Caco-2 (cell line): ENCODE measurements at regions not wholly inside any gene's neighbourhood (a gene's known extent, or its start where the extent isn't known, plus 50 kb on each side); places are given as distances from the start of the nearest gene placed in this dataset.

Source experiments
- BruUV-seq: library from RNA; stranded (reverse); fragments of 400-500 nt; replicated peaks from 2 replicates; lab custom pipeline; 2021; lab: Mats Ljungman, UMichigan
- CTCF ChIA-PET: fragments of 300-600 bp; sonication (Branson Sonifier 250); formaldehyde crosslinking; loops from one replicate; lab custom pipeline; 2022; ENCODE audit warnings: antibody characterized with exemption; lab: Charles Lee
- POLR2A ChIA-PET: fragments of 300-600 bp; sonication (Branson Sonifier 250); formaldehyde crosslinking; loops from one replicate; lab custom pipeline; 2022; ENCODE audit warnings: antibody characterized with exemption; lab: Charles Lee
- DNase-seq, 2 experiments: peaks; one replicate each; pipeline versions ENCODE4 v3.0.0 to v3.0.0-alpha.2; 2020 to 2022
- H3K27me3 ChIP-seq: replicated peaks from 2 replicates; pipeline ENCODE4 v1.6.0; 2011; ENCODE audit warnings: low read length; ENCODE audit not compliant: control insufficient read depth, insufficient read depth
- H3K36me3 ChIP-seq: 2 replicates; pipeline ENCODE4 v1.5.1; 2011; ENCODE audit warnings: low read length; ENCODE audit not compliant: control insufficient read depth, insufficient read depth
- H3K4me1 ChIP-seq: fragments of 250-450 bp; sonication (Bioruptor Pico); 2 replicates; pipeline ENCODE4 v1.5.1; 2020; ENCODE audit warnings: mild to moderate bottlenecking
- H3K4me3 ChIP-seq: 2 replicates; pipeline ENCODE4 v1.5.1; 2011; ENCODE audit warnings: low read depth, mild to moderate bottlenecking, control low read depth, low read length
- H3K9me3 ChIP-seq: fragments of 250-450 bp; sonication (Bioruptor Pico); 2 replicates; pipeline ENCODE4 v1.5.1; 2020; ENCODE audit warnings: mild to moderate bottlenecking, moderate library complexity
- H3K27ac Mint-ChIP-seq: one replicate; pipeline ENCODE4 v1.8.0; 2022; ENCODE audit warnings: mixed read lengths; ENCODE audit not compliant: unreplicated experiment
- H3K27me3 Mint-ChIP-seq: one replicate; pipeline ENCODE4 v1.8.0; 2022; ENCODE audit warnings: mixed read lengths; ENCODE audit not compliant: insufficient read depth, unreplicated experiment
- H3K36me3 Mint-ChIP-seq: one replicate; pipeline ENCODE4 v1.8.0; 2022; ENCODE audit warnings: mild to moderate bottlenecking, mixed read lengths; ENCODE audit not compliant: insufficient read depth, unreplicated experiment
- H3K4me1 Mint-ChIP-seq: one replicate; pipeline ENCODE4 v1.8.0; 2022; ENCODE audit warnings: low read depth, mixed read lengths; ENCODE audit not compliant: unreplicated experiment
- H3K4me3 Mint-ChIP-seq: one replicate; pipeline ENCODE4 v1.8.0; 2022; ENCODE audit warnings: mild to moderate bottlenecking, moderate library complexity, mixed read lengths; ENCODE audit not compliant: unreplicated experiment
- H3K9me3 Mint-ChIP-seq: one replicate; pipeline ENCODE4 v1.8.0; 2022; ENCODE audit warnings: mixed read lengths; ENCODE audit not compliant: unreplicated experiment
- intact Hi-C: fragments of 100-400 bp; cut with micrococcal nuclease; formaldehyde crosslinking; loops from one replicate; pipeline ENCODE4 v1.10.0; 2022; ENCODE audit not compliant: unreplicated experiment
- TF ChIP-seq, protein P1 (sequence below), 2 experiments: fragments of 200-600 bp in 1 of 2; IDR thresholded peaks; 1 replicate in 1 of 2; 2 replicates in 1 of 2; pipeline versions ENCODE4 v1.5.1 to v1.8.0; 2011 to 2022; ENCODE audit warnings: antibody characterized with exemption in 1 of 2, control low read depth in 1 of 2, inconsistent platforms in 1 of 2, low read depth in 1 of 2, low read length in 1 of 2, mild to moderate bottlenecking in 1 of 2, moderate library complexity in 1 of 2; ENCODE audit not compliant: insufficient read depth in 1 of 2, severe bottlenecking in 1 of 2, unreplicated experiment in 1 of 2

GRCh38 chr10:78849115-78849514 lies 219.7 kb upstream of the ZMIZ1 start:
- H3K4me3 Mint-ChIP-seq = no peak overlapping the region
- Histone ChIP-seq H3K9me3 (no peaks in the 10 kb centered on the region), H3K27me3 (no peaks in the 10 kb centered on the region), H3K4me1 (no peaks in the 10 kb centered on the region), H3K36me3 (no peaks in the 10 kb centered on the region), H3K4me3 (no peak overlapping the region)
- intact Hi-C loops = no loop called here
- TF ChIP-seq, protein P1, sequence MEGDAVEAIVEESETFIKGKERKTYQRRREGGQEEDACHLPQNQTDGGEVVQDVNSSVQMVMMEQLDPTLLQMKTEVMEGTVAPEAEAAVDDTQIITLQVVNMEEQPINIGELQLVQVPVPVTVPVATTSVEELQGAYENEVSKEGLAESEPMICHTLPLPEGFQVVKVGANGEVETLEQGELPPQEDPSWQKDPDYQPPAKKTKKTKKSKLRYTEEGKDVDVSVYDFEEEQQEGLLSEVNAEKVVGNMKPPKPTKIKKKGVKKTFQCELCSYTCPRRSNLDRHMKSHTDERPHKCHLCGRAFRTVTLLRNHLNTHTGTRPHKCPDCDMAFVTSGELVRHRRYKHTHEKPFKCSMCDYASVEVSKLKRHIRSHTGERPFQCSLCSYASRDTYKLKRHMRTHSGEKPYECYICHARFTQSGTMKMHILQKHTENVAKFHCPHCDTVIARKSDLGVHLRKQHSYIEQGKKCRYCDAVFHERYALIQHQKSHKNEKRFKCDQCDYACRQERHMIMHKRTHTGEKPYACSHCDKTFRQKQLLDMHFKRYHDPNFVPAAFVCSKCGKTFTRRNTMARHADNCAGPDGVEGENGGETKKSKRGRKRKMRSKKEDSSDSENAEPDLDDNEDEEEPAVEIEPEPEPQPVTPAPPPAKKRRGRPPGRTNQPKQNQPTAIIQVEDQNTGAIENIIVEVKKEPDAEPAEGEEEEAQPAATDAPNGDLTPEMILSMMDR (IDR thresholded peaks at IDR 0.05; ENCODE audit: insufficient read depth in 1 of 2, low read depth in 1 of 2, low read length in 1 of 2, severe bottlenecking in 1 of 2, unreplicated experiment in 1 of 2) = no peak
- BruUV-seq = no TSS peak
- CTCF ChIA-PET = no interaction called here
- H3K36me3 Mint-ChIP-seq = no peaks in the 10 kb centered on the region
- H3K27me3 Mint-ChIP-seq = no peaks in the 10 kb centered on the region
- POLR2A ChIA-PET = no interaction called here
- no peaks in the 10 kb centered on the region for H3K9me3 Mint-ChIP-seq
- DNase-seq = no peak
- H3K27ac Mint-ChIP-seq = no peak overlapping the region
- peaks cover 7% of the 10 kb centered on the region for H3K4me1 Mint-ChIP-seq

- H3K27me3 ChIP-seq = no peaks in the 10 kb centered on the region
- intact Hi-C loops = no loop called here
- BruUV-seq = no TSS peak
- no peak overlapping the region for H3K27ac Mint-ChIP-seq
- no peak for DNase-seq
- H3K36me3 Mint-ChIP-seq = no peaks in the 10 kb centered on the region
- no peak overlapping the region for H3K4me3 Mint-ChIP-seq
- ChIA-PET POLR2A (no interaction called here), CTCF (no interaction called here)
- peaks cover 7% of the 10 kb centered on the region for H3K4me1 Mint-ChIP-seq
- H3K4me3 ChIP-seq = no peak overlapping the region
- no peaks in the 10 kb centered on the region for H3K9me3 ChIP-seq
- H3K4me1 ChIP-seq = no peaks in the 10 kb centered on the region
- no peaks in the 10 kb centered on the region for H3K27me3 Mint-ChIP-seq
- TF ChIP-seq, protein P1 (IDR thresholded peaks at IDR 0.05; ENCODE audit: insufficient read depth in 1 of 2, low read depth in 1 of 2, low read length in 1 of 2, severe bottlenecking in 1 of 2, unreplicated experiment in 1 of 2) = no peak
- no peaks in the 10 kb centered on the region for H3K9me3 Mint-ChIP-seq
- H3K36me3 ChIP-seq = no peaks in the 10 kb centered on the region
Measured at GRCh38 chr10:78849731-78850130, 219.0 kb upstream of the ZMIZ1 start.

GRCh38 chr10:78850644-78851435 lies 217.9 kb upstream of the ZMIZ1 start:
- H3K27me3 Mint-ChIP-seq = no peaks in the 10 kb centered on the region
- H3K36me3 Mint-ChIP-seq = no peaks in the 10 kb centered on the region
- BruUV-seq = no TSS peak
- ChIA-PET CTCF (no interaction called here), POLR2A (interaction anchor here (0.5 kb wide), 1 partner anchor 245 kb away, joined by 3 read pairs; no protein-coding TSS in a partner anchor)
- no peaks in the 10 kb centered on the region for H3K27me3 ChIP-seq
- TF ChIP-seq, protein P1 (IDR thresholded peaks at IDR 0.05; ENCODE audit: insufficient read depth in 1 of 2, low read depth in 1 of 2, low read length in 1 of 2, severe bottlenecking in 1 of 2, unreplicated experiment in 1 of 2) = no peak
- H3K9me3 ChIP-seq = no peaks in the 10 kb centered on the region
- no peak overlapping the region for H3K4me3 Mint-ChIP-seq
- no peak overlapping the region for H3K27ac Mint-ChIP-seq
- H3K4me3 ChIP-seq = no peak overlapping the region
- intact Hi-C loops = no loop called here
- no peaks in the 10 kb centered on the region for H3K9me3 Mint-ChIP-seq
- no peak for DNase-seq
- no peaks in the 10 kb centered on the region for H3K36me3 ChIP-seq
- peaks cover 7% of the 10 kb centered on the region for H3K4me1 Mint-ChIP-seq
- no peaks in the 10 kb centered on the region for H3K4me1 ChIP-seq
